HG03378 (cell line): ENCODE measurements at regions not wholly inside any gene's neighbourhood (a gene's known extent, or its start where the extent isn't known, plus 50 kb on each side); places are given as distances from the start of the nearest gene placed in this dataset.
"Not testable (repeated sequence)": the region's sequence is repeated elsewhere in the genome, so short reads cannot be mapped to it uniquely, and the experiment has no call there.

Experiments used
- ATAC-seq: cut with Tn5 transposase; IDR thresholded peaks from one replicate; pipeline ENCODE4 v1.9.1; 2021; ENCODE audit warnings: mild to moderate bottlenecking, moderate library complexity; ENCODE audit not compliant: unreplicated experiment

DNA sequence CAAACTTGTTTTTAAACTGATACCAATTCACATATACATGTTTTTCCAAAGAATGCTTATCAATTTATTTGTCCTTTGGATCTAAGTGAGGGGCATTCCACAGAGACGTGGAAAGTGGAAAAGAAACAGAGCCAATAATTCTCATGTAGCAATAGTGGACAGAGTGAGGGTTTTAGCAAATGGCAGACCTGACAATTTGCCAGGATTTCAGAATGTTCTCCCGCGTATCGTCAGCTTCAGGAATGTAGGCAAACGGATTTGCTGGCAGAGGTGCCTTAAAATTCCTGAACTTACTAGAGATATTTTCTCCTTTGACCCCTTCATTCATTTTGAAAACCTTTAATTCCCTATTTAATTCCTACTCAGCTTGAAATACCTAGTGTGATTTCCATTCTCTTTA, 193.4 kb upstream of the CPHXL start:
- no peak for ATAC-seq

DNA sequence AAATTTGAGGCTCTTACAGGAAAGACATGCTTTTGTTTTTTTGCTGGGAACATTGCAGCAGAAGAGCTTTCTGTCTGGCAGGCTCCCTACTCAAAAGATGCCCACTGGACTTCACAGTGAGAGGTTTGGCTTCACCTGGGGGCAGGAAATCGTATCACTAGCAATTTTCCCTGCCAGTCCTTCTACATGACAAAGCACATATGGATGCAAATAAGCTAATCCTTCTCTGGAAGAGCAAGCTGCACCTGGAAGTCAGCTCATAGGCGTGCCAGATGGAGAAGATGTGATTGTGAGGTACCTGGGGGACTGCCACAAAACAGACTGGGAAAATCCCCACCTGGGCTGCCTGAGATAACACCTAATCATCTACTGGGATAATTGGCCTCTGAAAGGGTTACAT, 195.0 kb upstream of the CPHXL start:
- ATAC-seq: no peak

DNA sequence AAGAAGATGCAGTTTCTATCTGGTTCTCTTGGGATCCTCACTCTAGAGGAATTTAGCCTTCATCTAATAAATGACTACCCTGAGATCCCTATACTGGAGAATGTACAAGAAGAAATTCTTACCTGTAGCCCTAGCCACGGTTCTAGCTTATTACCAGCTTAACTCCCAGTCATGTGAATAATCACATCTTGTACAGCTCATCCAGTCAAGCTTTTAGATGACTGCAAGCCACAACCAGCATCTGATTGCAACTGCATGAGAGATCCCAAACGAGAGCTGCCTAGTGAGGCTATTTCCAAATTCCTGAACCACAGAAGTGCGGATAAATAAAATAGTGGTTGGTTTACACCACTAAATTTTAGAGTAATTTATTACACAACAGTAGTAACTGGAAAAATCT, 196.0 kb upstream of the CPHXL start:
- ATAC-seq: no peak

DNA sequence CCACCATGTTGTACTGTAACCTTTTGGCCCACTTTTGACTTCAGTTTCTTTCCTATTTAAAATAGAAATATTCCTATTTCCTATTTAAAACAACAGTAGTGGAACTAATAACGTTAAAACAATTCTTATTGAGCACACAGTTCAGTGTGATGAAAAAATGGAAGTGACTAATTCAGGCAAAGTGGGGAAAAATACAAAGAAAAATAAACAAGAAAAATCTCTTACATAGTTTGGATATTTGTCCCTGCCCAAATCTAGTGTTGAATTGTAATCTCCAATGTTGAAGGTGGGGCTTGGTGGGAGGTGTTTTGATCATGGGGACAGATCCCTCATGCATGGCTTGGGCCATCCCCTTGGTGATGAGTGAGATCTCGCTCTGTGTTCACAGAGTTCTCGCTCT, 198.1 kb upstream of the CPHXL start:
- no peak for ATAC-seq

DNA sequence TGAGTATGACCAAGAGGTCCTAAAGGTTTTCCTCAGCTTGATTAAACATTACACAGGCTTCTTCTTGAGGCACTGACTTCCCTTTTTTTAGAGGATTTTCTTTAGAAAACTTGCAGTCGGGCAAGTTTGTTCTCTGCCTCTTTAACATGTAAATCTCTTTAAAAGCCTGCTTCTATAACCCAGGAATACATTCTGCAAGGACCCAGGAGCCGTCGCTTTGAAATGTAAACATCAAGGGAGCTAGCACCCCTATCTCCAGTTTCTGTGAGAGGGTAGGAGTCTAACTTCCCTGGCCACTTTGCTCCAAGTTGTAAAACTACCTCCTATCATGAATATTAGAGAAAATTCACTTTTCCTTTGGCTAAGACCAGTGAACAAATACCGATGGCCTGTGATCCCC, 201.5 kb upstream of the CPHXL start:
- ATAC-seq: no peak

DNA sequence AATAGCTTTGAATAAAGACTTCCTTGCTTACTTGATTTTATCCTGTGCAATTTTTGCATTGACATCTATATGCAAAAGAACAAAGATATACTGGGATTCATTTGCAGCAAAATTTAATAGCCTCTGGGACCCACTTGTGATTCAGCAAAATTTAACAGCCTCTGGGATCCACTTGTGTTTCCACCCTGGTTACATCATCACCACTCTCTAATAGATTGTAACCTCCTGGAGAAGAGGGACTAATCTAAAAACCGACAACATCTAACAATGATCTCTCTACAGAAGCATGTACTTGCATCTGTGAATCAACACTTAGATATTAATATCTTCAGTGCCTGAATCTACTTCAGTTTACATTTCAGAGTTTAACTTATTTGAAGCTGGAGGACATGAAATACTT, 202.0 kb upstream of the CPHXL start:
- ATAC-seq: no peak

DNA sequence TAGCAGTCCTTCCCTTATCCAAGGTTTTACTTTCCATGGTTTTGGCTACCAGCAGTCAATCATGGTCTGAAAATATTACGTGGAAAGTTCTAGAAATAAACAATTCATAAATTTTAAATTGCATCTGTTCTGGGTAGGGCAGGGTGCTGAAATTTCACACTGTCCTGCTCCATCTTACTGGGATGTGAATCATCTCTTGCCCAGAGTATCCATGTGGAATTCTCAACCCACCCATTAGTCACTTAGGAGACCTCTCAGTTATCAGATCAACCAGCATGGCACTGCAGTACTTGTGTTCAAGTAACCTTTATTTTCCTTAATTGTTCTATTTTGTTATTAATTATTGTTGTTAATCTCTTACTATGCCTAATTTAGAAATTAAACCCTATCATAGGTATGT, 202.8 kb upstream of the CPHXL start:
- ATAC-seq: no peak

DNA sequence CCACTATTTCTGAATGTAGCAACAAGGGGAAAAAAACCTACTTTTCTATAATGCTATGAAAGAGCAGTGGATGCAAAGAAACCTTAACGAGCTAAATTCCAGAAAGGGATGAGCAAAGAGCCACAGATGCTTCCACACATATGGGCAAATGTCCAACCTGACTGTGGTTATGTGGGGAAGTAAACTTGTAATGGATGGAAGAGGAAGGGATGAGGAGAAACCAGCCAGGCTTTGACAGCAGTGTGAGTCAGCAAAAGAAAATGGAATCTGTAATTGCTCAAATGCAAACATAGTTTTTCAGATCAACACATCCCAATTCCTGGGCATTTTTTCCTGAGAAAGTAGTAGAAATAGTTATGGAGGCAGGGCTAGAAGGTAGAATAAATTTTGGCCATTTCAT, 204.8 kb upstream of the CPHXL start:
- no peak for ATAC-seq

DNA sequence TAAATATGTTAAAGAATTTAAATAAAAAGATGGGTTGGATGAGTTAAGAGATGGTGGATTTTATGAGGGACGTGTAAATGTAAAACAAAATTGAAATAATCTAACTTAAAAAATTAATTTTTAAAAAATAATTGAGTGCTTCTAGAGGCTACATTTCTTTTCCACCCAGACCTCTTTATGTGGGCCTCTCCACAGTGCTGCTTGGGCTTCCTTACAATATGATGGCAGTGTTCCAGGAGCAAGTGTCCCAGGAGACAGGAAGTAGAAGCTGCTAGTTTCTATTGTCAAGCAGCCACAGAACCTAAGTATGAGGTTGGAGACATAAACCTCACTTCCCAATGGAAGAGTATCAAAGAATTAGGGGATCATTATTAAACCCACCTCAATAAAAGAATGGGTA, 205.7 kb upstream of the CPHXL start:
- no peak for ATAC-seq

DNA sequence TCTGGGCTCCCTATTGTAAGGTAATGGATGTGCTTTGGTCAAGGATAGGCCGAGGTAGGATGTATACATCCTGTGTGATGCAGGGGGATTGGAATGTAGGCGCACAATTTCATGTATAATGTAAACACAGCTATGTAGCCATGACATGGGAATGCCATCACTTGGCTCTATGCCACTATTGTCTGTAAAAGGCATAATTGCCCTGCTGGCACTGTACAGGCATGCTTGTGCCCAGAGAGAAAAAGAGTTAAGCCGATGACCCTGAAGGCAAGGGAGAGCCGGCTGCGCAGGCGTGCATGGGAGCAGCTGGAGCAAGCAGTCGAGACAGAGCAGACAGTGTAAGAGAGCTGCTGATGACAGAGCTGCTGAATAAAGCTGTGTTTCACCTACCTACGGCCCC, 212.5 kb upstream of the CPHXL start:
- ATAC-seq: no peak

DNA sequence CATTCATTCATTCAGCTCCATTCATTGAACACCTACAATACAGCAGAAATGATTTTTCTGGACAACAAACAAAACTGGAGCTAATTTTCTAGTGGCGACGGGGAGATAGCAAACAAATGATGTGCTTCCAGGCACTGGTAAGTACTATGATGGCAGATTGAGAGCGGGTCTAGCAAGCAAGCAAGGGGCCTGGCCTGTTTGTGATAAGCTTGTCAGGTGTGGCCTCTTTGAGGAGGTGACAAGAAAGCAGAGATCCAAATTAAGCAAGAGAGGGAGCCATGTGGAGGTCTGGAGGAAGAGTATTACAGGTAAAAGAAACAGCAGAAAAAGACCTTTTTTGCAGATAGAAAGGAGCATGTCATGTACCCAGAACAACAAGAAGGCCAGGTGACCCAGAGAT, 216.1 kb upstream of the CPHXL start:
- no peak for ATAC-seq

DNA sequence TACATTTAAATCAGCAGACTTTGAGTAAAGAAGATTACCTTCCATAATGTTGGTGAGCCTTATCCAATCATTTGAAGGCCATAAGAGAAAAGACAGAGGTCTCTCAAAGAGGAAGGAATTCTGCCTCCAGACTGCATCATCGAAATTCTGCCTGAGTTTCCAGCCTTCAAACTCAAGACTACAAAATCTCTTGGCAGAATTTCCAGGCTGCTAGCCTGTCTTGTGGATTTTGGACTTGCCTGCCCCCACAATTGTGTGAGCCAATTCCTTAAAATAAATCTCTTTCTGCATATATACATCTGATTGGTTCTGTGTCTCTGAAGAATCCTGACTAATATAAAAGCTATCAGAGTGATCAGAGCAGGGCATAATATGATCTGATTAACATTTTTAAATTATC, 216.6 kb upstream of the CPHXL start:
- no peak for ATAC-seq

DNA sequence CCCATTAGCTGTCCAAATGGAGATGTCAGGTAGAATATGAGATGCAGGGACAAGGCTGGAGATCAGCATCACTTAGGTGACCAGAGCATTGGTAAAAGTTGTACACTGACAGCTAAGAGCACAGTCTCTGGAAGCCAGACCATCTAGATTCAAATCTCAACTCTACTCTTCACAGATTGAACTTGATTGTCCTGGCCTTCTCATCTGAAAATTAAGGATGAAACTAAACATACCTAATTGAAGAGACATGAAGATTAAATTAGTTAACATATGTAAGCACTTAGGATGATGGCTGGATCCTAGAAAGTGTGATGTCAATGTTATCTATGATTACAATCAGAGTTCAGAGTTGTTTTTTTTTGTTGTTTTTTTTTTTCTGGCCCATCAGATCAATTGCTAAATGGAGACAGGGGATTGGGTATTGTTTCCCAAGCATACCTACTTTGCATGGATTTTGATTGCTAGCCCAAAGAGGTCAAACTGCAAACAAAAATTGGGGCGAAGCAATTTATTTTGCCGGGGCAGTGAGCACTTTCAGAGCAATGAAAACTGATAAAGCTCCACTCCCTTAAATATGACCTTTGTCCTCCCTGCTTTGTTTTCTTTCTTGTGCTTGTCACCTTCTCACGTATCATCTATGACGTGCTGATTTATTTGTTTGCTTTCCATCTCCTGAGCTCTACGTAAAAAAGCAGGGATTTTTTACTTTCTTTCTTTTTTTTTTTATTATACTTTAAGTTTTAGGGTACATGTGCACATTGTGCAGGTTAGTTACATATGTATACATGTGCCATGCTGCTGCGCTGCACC, 217.6 kb upstream of the CPHXL start:
- no peak for ATAC-seq

DNA sequence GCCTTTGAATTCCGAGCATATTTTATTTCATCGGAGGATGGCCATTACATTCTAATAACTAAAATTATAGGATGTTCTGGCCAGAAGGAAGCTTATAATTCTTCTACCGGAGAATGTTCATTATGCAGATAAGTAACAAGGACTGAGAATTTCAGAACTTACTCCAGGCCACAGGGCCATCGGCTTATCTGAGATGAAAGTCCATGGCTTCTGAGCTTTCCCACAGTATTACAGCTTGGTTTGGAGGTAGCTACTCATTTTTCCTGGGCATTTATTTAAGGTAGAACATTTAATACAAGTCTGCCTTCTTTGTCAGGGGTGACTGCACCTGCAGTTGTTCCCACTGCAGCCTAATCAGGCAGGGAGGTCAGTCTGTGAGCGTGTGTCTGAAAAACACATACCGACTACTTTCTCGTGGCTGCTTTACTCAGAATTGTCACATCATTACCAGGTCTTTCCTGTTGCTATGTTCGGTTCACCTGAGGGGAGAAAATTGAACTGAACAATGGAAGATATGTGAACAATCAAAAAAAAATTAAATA, 219.7 kb upstream of the CPHXL start:
- ATAC-seq: no peak

DNA sequence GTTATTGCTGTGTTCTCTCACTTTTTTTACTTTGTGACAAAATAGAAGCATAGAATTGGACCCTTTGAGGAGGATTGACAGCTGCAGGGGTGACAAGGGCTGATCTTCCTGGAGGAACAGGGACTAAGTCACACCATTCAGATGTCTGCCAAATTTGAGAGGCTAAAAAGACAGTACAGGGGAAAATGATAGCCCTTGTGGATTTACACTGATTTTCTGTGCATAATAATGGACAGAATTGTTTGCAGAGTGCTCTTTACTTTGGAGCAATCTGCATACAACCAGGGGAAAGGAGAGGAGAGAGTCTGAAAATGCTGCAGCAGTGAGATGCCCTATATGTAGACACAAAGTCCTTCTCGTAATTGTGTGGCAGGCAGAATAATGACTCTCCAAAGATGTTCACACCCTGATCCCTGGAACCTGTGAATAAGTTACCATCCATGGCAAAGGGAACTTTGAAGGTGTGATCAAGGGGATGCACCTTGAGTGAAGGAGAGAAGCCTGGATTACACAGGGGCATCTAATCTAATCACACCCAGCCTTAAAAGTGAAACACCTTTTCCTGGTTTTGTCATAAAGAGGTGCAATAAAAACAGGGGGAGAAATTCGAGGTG, 221.4 kb upstream of the CPHXL start:
- no peak for ATAC-seq

DNA sequence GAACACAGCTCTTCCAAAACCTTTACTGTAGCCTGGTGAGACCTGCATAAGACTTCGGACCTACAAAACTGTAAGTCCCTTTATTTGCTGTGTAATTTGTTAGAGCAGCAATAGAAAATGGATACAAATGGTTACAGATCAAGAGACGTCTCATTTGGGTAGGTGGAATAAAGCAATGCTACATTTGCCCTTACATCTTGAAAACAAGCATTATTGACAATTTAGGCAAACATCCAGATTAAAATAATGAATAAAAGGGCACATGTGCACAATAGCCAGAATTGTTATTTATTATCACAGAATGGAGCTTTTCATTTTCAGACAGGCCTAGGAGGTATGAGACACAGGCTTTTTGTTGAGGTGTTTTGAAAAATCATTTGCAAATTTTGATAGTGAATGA, 222.2 kb upstream of the CPHXL start:
- no peak for ATAC-seq

DNA sequence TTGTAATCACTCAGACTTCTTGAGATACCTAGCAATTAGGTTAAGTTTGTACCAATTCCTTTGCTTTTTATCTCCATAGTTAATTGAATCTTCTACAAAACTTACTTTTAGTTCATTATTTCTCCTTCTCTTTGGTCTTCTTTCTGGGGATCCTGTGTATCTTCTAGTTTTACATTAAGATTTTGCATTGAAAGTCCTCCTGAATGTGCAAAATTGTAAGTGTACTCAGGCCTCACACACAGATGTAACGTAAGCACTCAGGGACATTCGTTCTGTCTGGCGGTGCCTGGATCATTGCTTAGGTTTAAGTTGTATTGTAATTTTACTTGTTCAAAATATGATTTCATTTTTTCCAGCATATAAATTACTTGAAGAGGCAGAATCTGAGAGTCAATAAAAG, 222.6 kb upstream of the CPHXL start:
- ATAC-seq: no peak

DNA sequence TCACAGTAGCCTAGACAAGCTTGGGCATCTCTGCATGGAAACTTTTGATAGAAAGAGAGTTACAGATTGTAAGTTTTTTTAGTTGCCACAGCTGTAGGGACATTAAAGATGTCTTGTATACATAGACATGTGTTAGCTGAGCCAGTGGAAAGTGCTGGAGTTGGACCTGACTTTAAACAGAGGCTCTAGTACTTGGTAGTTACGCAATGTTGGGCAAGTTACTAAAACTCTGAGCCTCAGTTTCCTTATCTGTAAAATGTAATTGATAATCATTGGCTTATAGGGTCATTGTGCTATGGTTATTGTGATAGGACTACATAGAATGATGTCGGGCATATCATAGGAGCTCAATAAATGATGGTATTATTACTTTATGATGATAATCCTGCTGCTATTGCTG, 225.8 kb upstream of the CPHXL start:
- no peak for ATAC-seq

DNA sequence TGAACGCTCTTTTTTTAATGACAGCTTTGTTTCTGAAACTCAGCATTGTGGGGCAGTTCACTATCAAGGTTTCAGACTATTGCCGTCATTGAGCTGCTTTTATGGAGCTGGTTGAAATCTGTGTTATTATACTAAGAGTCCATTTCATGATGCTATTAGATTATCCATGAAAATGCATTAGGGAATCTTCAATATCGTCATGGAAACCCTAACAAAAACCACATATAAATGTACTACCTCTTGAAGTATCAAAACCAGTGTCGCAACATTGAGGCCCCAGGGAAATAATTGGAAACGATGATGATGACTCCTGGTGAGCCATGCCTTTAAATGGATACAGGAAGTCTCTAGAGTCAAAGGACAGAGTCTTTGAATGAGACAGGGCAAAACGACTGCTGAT, 231.6 kb upstream of the CPHXL start:
- ATAC-seq: no peak

DNA sequence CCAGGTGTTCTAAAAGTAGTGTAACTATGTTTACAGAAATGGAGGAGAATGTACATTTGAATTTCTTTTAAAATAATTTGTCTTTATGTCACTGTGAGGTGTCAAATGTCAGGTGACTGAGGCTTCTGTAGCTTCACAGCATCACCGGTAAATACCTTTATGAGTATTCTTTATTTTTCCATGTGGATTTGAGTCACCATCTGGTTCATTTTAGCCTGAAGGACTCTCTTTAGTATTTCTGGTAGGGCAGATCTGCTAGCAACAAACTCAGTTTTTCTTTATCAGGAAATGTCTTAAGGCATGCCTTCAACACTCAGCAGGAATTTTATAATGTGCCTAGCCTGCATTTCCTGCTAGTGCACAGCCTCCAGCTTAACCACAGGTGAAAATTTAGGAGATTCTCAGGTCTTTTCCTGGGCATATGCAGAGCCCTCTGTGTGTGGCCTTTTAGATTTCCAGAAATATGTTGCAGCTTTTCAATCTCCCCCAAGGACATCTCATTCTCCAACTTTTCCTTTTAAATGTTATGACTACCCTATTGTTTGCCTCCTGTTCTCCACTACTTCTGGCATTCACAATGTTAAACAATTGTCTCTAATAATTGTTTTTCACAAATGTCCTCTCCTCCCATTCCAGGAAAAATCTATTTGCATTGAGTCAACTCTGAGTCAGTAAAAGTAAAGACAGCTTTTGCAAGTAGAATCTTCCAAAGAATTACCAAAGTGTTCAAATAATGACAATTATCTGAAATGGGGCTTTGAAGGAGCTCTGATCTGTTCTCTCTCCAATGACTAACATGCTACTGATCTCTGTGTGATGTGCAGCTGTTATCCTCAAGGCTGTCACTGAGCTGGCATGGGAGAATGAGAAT, 239.4 kb upstream of the CPHXL start:
- no peak for ATAC-seq

DNA sequence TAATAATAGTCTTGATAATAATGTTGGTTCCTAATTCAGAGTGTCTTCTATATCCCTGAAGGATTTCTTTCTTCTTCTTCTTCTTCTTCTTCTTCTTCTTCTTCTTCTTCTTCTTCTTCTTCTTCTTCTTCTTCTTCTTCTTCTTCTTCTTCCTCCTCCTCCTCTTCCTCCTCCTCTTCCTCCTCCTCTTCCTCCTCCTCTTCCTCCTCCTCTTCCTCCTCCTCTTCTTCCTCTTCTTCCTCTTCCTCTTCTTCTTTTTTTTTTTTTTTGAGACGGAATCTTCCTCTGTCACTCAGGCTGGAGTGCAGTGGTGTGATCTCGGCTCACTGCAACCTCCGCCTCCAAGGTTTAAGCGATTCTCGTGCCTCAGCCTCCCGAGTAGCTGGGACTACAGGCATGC, 242.8 kb upstream of the CPHXL start:
- ATAC-seq: not testable (repeated sequence)

DNA sequence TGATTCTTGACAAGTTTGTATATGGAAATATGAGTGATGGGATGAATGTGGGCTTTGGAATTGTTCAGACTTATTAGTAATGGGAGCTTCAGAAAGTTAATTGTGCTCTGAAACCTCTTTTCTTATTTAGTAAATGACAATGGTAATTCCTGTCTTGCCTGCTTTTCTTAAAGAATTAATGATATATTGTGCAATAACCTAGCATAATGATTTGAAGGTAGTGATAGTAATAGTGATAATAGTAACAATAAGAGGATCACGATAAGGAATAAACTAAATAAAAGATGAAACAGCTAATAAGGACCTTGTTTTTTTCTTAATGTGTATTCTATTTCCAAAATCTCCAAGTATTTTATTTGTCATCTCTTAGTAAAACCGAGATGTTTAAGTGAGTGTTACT, 245.0 kb upstream of the CPHXL start:
- no peak for ATAC-seq
